ENCODE measurements at regions not wholly inside any gene's neighbourhood (a gene's known extent, or its start where the extent isn't known, plus 50 kb on each side); places are given as distances from the start of the nearest gene placed in this dataset.

GRCh38 chr10:52654201-52654600, 118.4 kb downstream of the MBL2 start:
- WGBS, 5 donors: 66 to 79% (median 73%) methylated on average over 2 of the region's 2 CpGs
- Histone ChIP-seq H3K4me1 (no peaks in the 10 kb centered on the region), H3K36me3 (no peaks in the 10 kb centered on the region), H3K9me3 (no peaks in the 10 kb centered on the region), H3K4me3 (no peak overlapping the region), H3K27me3 (replicated peaks in 1 of 7) (no peaks in the 10 kb centered on the region), H3K27ac (no peak overlapping the region)
- intact Hi-C loops (cut with DNase I; ENCODE audit: low total_unique reads): no loop called here
- TF ChIP-seq CTCF (IDR thresholded peaks at IDR 0.05 in 8 of 11, conservative IDR thresholded peaks at IDR 0.05 in 3 of 11) (no peak), POLR2A (IDR thresholded peaks at IDR 0.05) (no peak), POLR2AphosphoS5 (IDR thresholded peaks at IDR 0.05) (no peak)
- no peak for DNase-seq

- Histone ChIP-seq H3K4me3 (no peak overlapping the region), H3K27me3 (replicated peaks in 1 of 7) (no peaks in the 10 kb centered on the region), H3K27ac (no peak overlapping the region), H3K36me3 (no peaks in the 10 kb centered on the region), H3K9me3 (no peaks in the 10 kb centered on the region), H3K4me1 (no peaks in the 10 kb centered on the region)
- intact Hi-C loops (cut with DNase I; ENCODE audit: low total_unique reads): no loop called here
- no peak for DNase-seq
- 61 to 73% (median 70%) methylated on average over 3 of the region's 3 CpGs for WGBS, 5 donors
- TF ChIP-seq POLR2A (IDR thresholded peaks at IDR 0.05) (no peak), CTCF (IDR thresholded peaks at IDR 0.05 in 8 of 11, conservative IDR thresholded peaks at IDR 0.05 in 3 of 11) (no peak), POLR2AphosphoS5 (IDR thresholded peaks at IDR 0.05) (no peak)
Measured at GRCh38 chr10:52658112-52658511, 114.5 kb downstream of the MBL2 start.

GRCh38 chr10:52659085-52659484, 113.5 kb downstream of the MBL2 start:
- Histone ChIP-seq H3K4me1 (no peaks in the 10 kb centered on the region), H3K27ac (no peak overlapping the region), H3K4me3 (no peak overlapping the region), H3K27me3 (replicated peaks in 1 of 7) (no peaks in the 10 kb centered on the region), H3K9me3 (no peaks in the 10 kb centered on the region), H3K36me3 (no peaks in the 10 kb centered on the region)
- TF ChIP-seq POLR2A (IDR thresholded peaks at IDR 0.05) (no peak), POLR2AphosphoS5 (IDR thresholded peaks at IDR 0.05) (no peak), CTCF (IDR thresholded peaks at IDR 0.05 in 8 of 11, conservative IDR thresholded peaks at IDR 0.05 in 3 of 11) (no peak)
- DNase-seq: no peak
- WGBS, 5 donors: 22 to 55% (median 35%) methylated on average over 1 of the region's 1 CpG
- intact Hi-C loops (cut with DNase I; ENCODE audit: low total_unique reads): no loop called here

GRCh38 chr10:52662256-52662655, 110.3 kb downstream of the MBL2 start:
- 58 to 77% (median 71%) methylated on average over 1 of the region's 1 CpG for WGBS, 5 donors
- intact Hi-C loops (cut with DNase I; ENCODE audit: low total_unique reads): no loop called here
- no peaks in the 10 kb centered on the region for H3K27me3 ChIP-seq (replicated peaks in 1 of 7)
- TF ChIP-seq CTCF (IDR thresholded peaks at IDR 0.05 in 8 of 11, conservative IDR thresholded peaks at IDR 0.05 in 3 of 11) (no peak), POLR2A (IDR thresholded peaks at IDR 0.05) (no peak), POLR2AphosphoS5 (IDR thresholded peaks at IDR 0.05) (no peak)
- DNase-seq: no peak
- H3K9me3 ChIP-seq: peaks cover 0 to 15% (median 10%) of the 10 kb centered on the region in 8 donors
- no peak overlapping the region for H3K27ac ChIP-seq
- no peak overlapping the region for H3K4me3 ChIP-seq
- H3K36me3 ChIP-seq: no peaks in the 10 kb centered on the region
- no peaks in the 10 kb centered on the region for H3K4me1 ChIP-seq
